ENCODE measurements at regions not wholly inside any gene's neighbourhood (a gene's known extent, or its start where the extent isn't known, plus 50 kb on each side); places are given as distances from the start of the nearest gene placed in this dataset.

- peaks cover 10 to 16% of the 10 kb centered on the region in 2 experiments for H3K9me3 Mint-ChIP-seq
- no peak overlapping the region for H2BK20ac ChIP-seq (ENCODE audit: low read depth, low read length, poor library complexity, severe bottlenecking)
- H4K20me1 ChIP-seq (ENCODE audit: control insufficient read depth, insufficient read depth, insufficient read length), result no peaks in the 10 kb centered on the region
- no peak overlapping the region for H3K56ac ChIP-seq (ENCODE audit: insufficient read length, low read depth, low read length)
- no peak overlapping the region for H3K4me2 ChIP-seq (ENCODE audit: insufficient read depth, insufficient read length, low read length)
- H2BK15ac ChIP-seq (ENCODE audit: low read depth, low read length), result no peak overlapping the region
- no peak overlapping the region for H3K27ac ChIP-seq (ENCODE audit: insufficient read length, low read depth, low read length)
- no peak overlapping the region for H3K27ac Mint-ChIP-seq
- TF ChIP-seq CTCF (conservative IDR thresholded peaks at IDR 0.05), result no peak
- H3K4ac ChIP-seq (ENCODE audit: low read depth, low read length), result no peak overlapping the region
- H4K8ac ChIP-seq (replicated peaks; ENCODE audit: insufficient read length, low read depth, low read length), result no peak overlapping the region
- no peak overlapping the region for H3T11ph ChIP-seq (ENCODE audit: low read length)
- no peak overlapping the region for H4K5ac ChIP-seq (ENCODE audit: insufficient read length, low read depth, low read length)
- no peak overlapping the region for H3K4me3 Mint-ChIP-seq
- no peak overlapping the region for H3K14ac ChIP-seq (ENCODE audit: insufficient read depth, low read length)
- H3K27me3 Mint-ChIP-seq (ENCODE audit: low read depth), result no peaks in the 10 kb centered on the region
- no peaks in the 10 kb centered on the region for H3K4me1 ChIP-seq (ENCODE audit: insufficient read depth, low read length)
- H2BK5ac ChIP-seq (ENCODE audit: insufficient read length, low read length), result no peak overlapping the region
- DNase-seq, result no peak
- H3K27me3 ChIP-seq (ENCODE audit: insufficient read depth, low read length), result no peaks in the 10 kb centered on the region
- H2BK120ac ChIP-seq (ENCODE audit: low read depth, low read length, poor library complexity, severe bottlenecking), result no peak overlapping the region
- peaks cover 6% of the 10 kb centered on the region for H3K79me1 ChIP-seq (ENCODE audit: insufficient read depth, low read depth, low read length, poor library complexity, severe bottlenecking)
- H4K91ac ChIP-seq (ENCODE audit: insufficient read length, low read depth, low read length), result no peak overlapping the region
- H2AK5ac ChIP-seq (ENCODE audit: insufficient read length, low read length), result no peak overlapping the region
- H3K9ac ChIP-seq (ENCODE audit: extremely low read depth, insufficient read length, low read length), result no peak overlapping the region
- no peaks in the 10 kb centered on the region for H3K23me2 ChIP-seq (ENCODE audit: insufficient read length, low read depth, low read length, poor library complexity, severe bottlenecking)
- no peak overlapping the region for H2BK12ac ChIP-seq (ENCODE audit: insufficient read length, low read depth, low read length)
- H3K23ac ChIP-seq (ENCODE audit: insufficient read length, low read depth, low read length), result no peak overlapping the region
- H3K18ac ChIP-seq (ENCODE audit: insufficient read length, low read depth, low read length), result no peak overlapping the region
- no CpG with 5 or more reads among the region's 3 CpGs for WGBS (ENCODE audit: extremely low coverage, insufficient read length, low lambda C conversion rate)
- no peaks in the 10 kb centered on the region for H3K9me3 ChIP-seq (ENCODE audit: control insufficient read depth, low read depth, low read length)
- peaks cover 3% of the 10 kb centered on the region; the same call in 1 of the 2 replicates for H3K79me2 ChIP-seq (ENCODE audit: insufficient read depth, low read length)
- peaks cover 9 to 13% (median 11%) of the 10 kb centered on the region in 3 experiments for H3K36me3 Mint-ChIP-seq (ENCODE audit: insufficient read depth in 1 of 3, low read depth in 3 of 3)
- no peak overlapping the region for H2AFZ ChIP-seq (ENCODE audit: low read length)
- peaks cover 23 to 42% of the 10 kb centered on the region in 2 experiments for H3K4me1 Mint-ChIP-seq
Measured at GRCh38 chr7:86978808-86979506, 80.5 kb downstream of the ELAPOR2 start.

All from H9 (cell line).